ENCODE measurements at regions not wholly inside any gene's neighbourhood (a gene's known extent, or its start where the extent isn't known, plus 50 kb on each side); places are given as distances from the start of the nearest gene placed in this dataset.
"Not testable (repeated sequence)": the region's sequence is repeated elsewhere in the genome, so short reads cannot be mapped to it uniquely, and the experiment has no call there.

DNA sequence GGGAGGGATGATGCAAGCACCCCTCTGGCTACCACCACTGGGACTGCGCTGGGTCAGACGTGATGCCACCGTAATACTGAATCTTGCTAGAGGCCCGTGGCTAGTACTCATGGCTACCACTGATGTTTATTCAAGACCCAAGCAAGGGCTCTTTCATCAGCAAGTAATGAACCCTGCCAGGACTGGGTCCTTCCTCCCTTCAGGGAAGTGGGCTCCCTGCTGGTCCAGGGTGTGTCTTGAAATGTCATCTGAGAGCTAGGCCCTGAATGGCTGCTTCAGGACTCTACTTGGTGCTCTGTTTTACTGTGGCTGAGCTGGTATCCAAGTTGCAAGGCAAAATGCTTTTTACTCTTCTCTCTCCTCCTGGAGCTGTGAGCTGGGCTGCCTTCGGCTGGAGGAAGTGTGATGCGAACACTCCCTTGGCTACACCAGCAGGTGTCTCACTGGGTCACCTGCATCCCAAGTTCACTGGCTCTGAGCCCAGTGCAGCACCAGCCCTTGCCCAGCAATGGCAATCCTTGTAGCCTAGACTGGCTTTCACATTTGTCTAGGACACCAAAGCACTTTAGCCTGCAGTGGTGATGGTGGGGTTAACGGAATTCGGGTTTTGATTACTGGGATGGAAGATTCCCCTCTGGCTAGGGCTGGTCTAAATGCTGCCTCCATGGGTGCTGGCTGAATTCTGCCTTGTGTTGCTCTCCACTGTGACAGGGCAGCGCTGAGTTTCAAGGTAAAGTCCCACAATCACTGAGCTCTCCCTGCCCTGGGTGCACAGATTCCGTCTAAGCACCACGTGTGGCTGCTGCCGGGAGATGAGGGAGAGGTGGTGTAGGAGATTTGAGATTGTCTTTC is 98.6 kb downstream of the USP22 start:
- no peak for DNase-seq (ENCODE audit: low spot score)

GRCh38 chr17:20947708-20948107 is 95.1 kb downstream of the USP22 start:
- not testable (repeated sequence) for DNase-seq (ENCODE audit: low spot score)

- DNase-seq (ENCODE audit: low spot score), result no peak
Measured at GRCh38 chr17:20948984-20949777, 93.6 kb downstream of the USP22 start.
